BLaER1 (cell line): ENCODE measurements at regions not wholly inside any gene's neighbourhood (a gene's known extent, or its start where the extent isn't known, plus 50 kb on each side); places are given as distances from the start of the nearest gene placed in this dataset.

Source experiments
- H3K27ac ChIP-seq: shearing (Covaris generic); formaldehyde crosslinking; 2 replicates; pipeline ENCODE4 v1.8.1; 2022
- H3K27me3 ChIP-seq: shearing (Covaris generic); formaldehyde crosslinking; 2 replicates; pipeline ENCODE4 v1.8.1; 2022
- H3K36me3 ChIP-seq: shearing (Covaris generic); formaldehyde crosslinking; 2 replicates; pipeline ENCODE4 v1.8.1; 2022
- H3K4me1 ChIP-seq: shearing (Covaris generic); formaldehyde crosslinking; 2 replicates; pipeline ENCODE4 v1.8.1; 2022
- H3K4me2 ChIP-seq: shearing (Covaris generic); formaldehyde crosslinking; 2 replicates; pipeline ENCODE4 v1.8.1; 2022
- H3K4me3 ChIP-seq: shearing (Covaris generic); formaldehyde crosslinking; 2 replicates; pipeline ENCODE4 v1.8.1; 2022
- H3K9ac ChIP-seq: shearing (Covaris generic); formaldehyde crosslinking; 2 replicates; pipeline ENCODE4 v1.8.1; 2022
- H3K9me3 ChIP-seq: shearing (Covaris generic); formaldehyde crosslinking; 2 replicates; pipeline ENCODE4 v1.8.1; 2022
- H4K20me1 ChIP-seq: shearing (Covaris generic); formaldehyde crosslinking; 2 replicates; pipeline ENCODE4 v1.8.1; 2022
- Cebpa-rat ChIP-seq: shearing (Covaris generic); IDR thresholded peaks from 2 replicates; pipeline ENCODE4 v1.8.1; 2022

DNA sequence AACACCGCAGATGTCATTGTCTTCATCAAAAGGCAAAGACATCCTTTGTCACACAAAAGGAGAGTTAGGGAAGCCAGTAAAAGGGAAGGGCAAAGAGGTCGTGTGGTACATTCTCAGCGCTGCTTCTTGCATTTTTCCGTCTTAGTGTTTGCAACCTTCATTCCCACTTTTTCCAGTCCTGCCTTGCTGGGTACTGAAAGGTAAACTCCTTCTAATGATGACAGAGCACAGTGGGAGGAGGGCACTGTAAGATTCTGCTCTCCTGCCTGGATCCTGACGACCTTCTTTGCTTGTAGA is 424.3 kb upstream of the MEX3C start:
- Histone ChIP-seq H4K20me1 (no peaks in the 10 kb centered on the region), H3K27me3 (no peaks in the 10 kb centered on the region), H3K4me1 (no peaks in the 10 kb centered on the region), H3K9ac (no peak overlapping the region), H3K36me3 (no peaks in the 10 kb centered on the region), H3K9me3 (no peaks in the 10 kb centered on the region), H3K27ac (no peak overlapping the region), H3K4me2 (no peak overlapping the region), H3K4me3 (no peak overlapping the region)
- TF ChIP-seq Cebpa-rat = no peak

DNA sequence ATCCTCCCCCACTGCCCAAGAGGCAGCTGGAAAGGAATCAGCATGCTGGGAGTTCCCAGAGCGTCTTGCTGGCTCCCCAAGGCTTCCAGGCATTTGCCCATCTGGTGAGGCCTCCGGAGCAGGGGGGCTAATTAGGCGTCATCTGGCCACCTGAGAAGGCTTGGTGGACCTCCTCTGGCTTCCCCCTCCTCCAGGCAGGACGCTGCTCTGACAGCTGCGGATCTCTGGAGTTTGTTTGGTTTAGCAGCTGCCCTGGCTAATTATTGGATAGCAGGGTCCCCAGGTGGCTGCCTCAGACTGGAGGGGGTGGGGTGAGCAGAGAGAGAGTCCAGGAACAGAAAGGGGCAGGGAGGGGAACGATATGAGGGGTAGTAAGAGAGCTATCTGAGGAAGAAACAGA is 425.2 kb upstream of the MEX3C start:
- Histone ChIP-seq H3K9me3 (no peaks in the 10 kb centered on the region), H3K4me3 (no peak overlapping the region), H3K36me3 (no peaks in the 10 kb centered on the region), H4K20me1 (no peaks in the 10 kb centered on the region), H3K4me1 (no peaks in the 10 kb centered on the region), H3K27me3 (no peaks in the 10 kb centered on the region), H3K9ac (no peak overlapping the region), H3K27ac (no peak overlapping the region), H3K4me2 (no peak overlapping the region)
- TF ChIP-seq Cebpa-rat = no peak

DNA sequence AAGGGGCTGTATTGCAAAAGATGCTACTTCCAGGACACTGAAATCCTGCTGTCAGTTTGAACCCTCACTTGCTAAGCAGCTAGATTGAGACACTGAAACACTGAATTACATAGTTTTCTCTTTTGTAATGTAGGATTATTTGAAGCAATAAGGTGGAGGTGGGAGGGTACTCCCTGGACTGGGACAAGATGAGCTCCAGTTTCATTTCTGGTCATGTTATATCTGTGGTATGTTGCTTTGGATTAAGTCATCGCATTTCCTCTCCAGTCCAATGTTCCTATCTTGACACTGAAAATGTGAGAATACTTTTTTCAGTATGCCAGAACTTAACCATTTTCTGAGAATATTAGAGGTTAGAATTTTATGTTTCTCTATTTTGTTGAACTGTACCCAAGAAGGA is 426.2 kb upstream of the MEX3C start:
- Histone ChIP-seq H3K36me3 (no peaks in the 10 kb centered on the region), H3K4me3 (no peak overlapping the region), H3K4me2 (no peak overlapping the region), H4K20me1 (no peaks in the 10 kb centered on the region), H3K27ac (no peak overlapping the region), H3K9me3 (no peaks in the 10 kb centered on the region), H3K4me1 (no peaks in the 10 kb centered on the region), H3K9ac (no peak overlapping the region), H3K27me3 (no peaks in the 10 kb centered on the region)
- TF ChIP-seq Cebpa-rat = no peak

DNA sequence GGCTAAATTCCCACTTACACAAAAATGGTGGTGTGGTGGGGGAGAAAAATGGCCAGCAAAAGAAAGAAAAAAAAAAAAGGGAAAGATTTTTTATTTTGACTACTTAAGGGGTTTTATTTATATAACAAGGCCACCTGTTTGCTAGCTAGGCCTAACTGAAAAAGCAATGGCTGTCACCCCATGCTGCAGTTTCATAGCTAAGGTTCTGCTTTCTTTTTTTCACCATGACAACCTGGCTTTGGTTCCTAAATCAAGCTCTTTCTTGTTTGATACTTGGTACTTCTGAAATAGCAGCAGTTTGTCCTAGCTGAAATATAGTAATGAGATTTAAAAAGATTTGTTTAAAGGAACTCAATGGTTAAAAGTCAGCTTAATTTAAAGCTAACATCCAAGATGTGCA is 433.2 kb upstream of the MEX3C start:
- Histone ChIP-seq H3K27me3 (no peaks in the 10 kb centered on the region), H3K9ac (no peak overlapping the region), H4K20me1 (no peaks in the 10 kb centered on the region), H3K4me3 (no peak overlapping the region), H3K27ac (no peak overlapping the region), H3K36me3 (no peaks in the 10 kb centered on the region), H3K4me1 (no peaks in the 10 kb centered on the region), H3K4me2 (no peak overlapping the region), H3K9me3 (peaks cover 38% of the 10 kb centered on the region)
- TF ChIP-seq Cebpa-rat = no peak

DNA sequence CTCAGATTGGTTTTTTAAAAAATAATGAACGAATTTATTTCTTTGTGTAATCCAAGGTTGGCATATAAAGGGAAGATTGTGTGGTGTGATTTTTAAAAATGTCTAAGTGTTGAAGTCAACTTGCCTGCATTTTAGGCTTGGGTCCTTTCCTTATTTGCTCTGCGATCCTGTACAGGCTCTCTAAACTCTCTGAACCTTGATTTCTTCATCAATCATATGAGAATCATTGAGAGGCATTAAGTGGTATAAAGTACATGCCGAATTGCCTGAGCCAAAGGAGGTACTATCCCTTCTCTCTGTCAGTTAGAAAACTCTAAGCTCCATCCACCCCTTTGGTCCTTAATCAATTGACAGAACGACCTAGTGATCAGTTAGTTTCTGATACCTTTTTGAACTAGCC is 440.4 kb upstream of the MEX3C start:
- Histone ChIP-seq H3K27me3 (no peaks in the 10 kb centered on the region), H3K9me3 (peaks cover 42% of the 10 kb centered on the region), H3K27ac (no peak overlapping the region), H3K9ac (no peak overlapping the region), H3K4me3 (no peak overlapping the region), H3K4me1 (no peaks in the 10 kb centered on the region), H3K4me2 (no peak overlapping the region), H3K36me3 (no peaks in the 10 kb centered on the region), H4K20me1 (no peaks in the 10 kb centered on the region)
- TF ChIP-seq Cebpa-rat = no peak

DNA sequence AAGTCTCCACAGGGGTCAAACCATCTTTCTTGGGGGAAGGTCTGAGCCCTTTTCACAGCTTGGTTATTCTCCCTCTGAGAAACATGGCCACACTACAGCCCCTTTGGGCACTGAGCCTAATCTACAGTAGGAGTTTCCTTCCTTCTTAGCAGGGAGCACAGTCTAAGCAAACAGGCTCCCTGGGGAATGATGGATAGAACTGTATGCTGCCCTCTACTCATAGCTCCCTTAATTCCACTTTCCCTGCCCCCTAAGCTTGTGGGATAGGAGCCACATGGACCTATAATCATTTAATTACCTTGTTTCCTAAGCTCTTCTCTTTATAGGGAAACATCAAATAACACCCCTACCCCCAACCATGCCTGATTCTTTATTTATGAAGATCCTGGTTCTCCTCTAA is 442.1 kb upstream of the MEX3C start:
- Histone ChIP-seq H3K27ac (no peak overlapping the region), H3K27me3 (no peaks in the 10 kb centered on the region), H3K9ac (no peak overlapping the region), H4K20me1 (no peaks in the 10 kb centered on the region), H3K9me3 (peaks cover 27% of the 10 kb centered on the region), H3K4me3 (no peak overlapping the region), H3K4me1 (no peaks in the 10 kb centered on the region), H3K4me2 (no peak overlapping the region), H3K36me3 (no peaks in the 10 kb centered on the region)
- TF ChIP-seq Cebpa-rat = no peak

DNA sequence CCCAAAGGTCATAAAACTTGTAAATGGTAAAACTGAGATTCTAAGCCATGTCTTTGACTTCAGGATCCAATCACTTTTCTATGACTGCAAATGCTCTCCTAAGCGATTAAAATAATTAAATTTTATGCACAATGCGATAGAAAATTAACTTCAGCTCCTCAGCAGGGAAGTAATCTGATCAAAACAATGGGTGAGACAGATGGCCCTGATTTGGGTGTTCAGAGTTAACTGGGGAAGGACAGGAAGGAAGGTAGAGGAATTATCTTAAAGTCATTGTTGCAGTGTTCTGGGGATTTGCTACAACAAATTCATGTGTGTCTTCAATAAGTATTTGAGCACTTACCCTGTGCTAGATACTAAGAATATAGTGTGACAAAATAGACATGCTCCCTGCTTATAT is 446.0 kb upstream of the MEX3C start:
- Histone ChIP-seq H3K27me3 (no peaks in the 10 kb centered on the region), H4K20me1 (no peaks in the 10 kb centered on the region), H3K9ac (no peak overlapping the region), H3K4me3 (no peak overlapping the region), H3K9me3 (no peaks in the 10 kb centered on the region), H3K36me3 (no peaks in the 10 kb centered on the region), H3K4me2 (no peak overlapping the region), H3K4me1 (no peaks in the 10 kb centered on the region), H3K27ac (no peak overlapping the region)
- no peak for TF ChIP-seq Cebpa-rat

DNA sequence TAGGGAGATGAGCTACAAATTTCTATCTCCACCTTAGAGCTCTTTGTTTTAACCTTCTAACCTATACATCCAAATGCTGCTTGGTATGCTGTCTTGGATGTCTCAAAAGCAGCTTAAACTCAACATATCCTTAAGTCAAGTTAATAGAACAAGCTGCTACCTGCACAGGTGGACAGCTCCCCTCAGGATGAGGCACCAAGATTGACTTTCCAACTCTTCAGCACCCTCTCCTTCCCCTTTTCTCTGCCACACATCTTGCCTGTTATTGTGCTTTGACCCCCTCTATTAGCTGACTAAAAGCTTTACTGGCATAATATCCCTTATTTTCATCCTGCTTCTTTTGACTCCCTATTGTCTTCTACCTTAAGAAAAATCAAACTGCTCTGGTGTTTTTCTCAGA is 448.1 kb upstream of the MEX3C start:
- Histone ChIP-seq H3K4me3 (no peak overlapping the region), H3K27ac (no peak overlapping the region), H3K9me3 (no peaks in the 10 kb centered on the region), H3K36me3 (no peaks in the 10 kb centered on the region), H4K20me1 (no peaks in the 10 kb centered on the region), H3K27me3 (no peaks in the 10 kb centered on the region), H3K4me1 (no peaks in the 10 kb centered on the region), H3K9ac (no peak overlapping the region), H3K4me2 (no peak overlapping the region)
- no peak for TF ChIP-seq Cebpa-rat

DNA sequence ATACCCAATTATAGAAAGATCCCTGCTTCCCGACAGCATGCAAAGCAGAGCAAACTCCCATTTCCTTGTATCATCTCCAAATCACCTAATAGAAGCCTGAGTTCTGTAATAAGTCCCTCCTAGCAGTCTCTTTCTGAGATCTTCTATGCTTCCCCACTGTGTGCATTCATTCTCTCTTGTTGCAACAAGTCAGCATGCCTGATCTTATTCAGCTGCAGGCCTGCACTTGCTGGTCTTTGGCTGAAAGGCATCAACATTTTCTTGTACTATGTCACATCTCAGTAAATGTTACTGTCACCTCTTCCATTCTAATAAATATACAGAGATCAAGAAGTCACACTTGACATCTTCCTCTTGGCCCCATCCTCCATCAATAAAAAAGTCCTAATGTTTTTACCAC is 449.9 kb upstream of the MEX3C start:
- no peak overlapping the region for H3K4me3 ChIP-seq
- H3K9me3 ChIP-seq = no peaks in the 10 kb centered on the region
- no peaks in the 10 kb centered on the region for H3K27me3 ChIP-seq
- no peak overlapping the region for H3K27ac ChIP-seq
- no peaks in the 10 kb centered on the region for H3K36me3 ChIP-seq
- no peaks in the 10 kb centered on the region for H3K4me1 ChIP-seq
- H3K9ac ChIP-seq = no peak overlapping the region
- no peak for TF ChIP-seq Cebpa-rat
- no peak overlapping the region for H3K4me2 ChIP-seq
- no peaks in the 10 kb centered on the region for H4K20me1 ChIP-seq

DNA sequence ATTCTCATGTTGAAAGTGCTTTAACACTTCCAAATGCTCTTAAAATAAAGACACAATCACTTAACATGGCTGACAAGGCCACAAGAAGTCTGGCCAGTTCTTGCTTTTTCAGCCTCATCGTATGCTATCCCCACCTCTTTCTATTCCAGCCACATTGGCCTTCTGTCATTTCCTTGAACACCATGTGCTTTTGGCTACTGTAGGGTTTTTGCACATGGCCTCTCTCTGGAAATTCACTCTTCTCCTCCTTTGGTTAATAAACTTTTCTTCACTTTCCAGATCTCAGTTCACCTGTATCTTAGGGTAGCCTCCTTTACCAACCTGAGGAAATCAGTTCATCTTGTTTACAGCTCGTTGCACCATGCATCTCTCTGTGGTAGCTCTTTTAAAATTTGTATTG is 450.5 kb upstream of the MEX3C start:
- Histone ChIP-seq H4K20me1 (no peaks in the 10 kb centered on the region), H3K4me2 (no peak overlapping the region), H3K36me3 (no peaks in the 10 kb centered on the region), H3K4me1 (no peaks in the 10 kb centered on the region), H3K27ac (no peak overlapping the region), H3K9me3 (no peaks in the 10 kb centered on the region), H3K9ac (no peak overlapping the region), H3K4me3 (no peak overlapping the region), H3K27me3 (no peaks in the 10 kb centered on the region)
- TF ChIP-seq Cebpa-rat = no peak

DNA sequence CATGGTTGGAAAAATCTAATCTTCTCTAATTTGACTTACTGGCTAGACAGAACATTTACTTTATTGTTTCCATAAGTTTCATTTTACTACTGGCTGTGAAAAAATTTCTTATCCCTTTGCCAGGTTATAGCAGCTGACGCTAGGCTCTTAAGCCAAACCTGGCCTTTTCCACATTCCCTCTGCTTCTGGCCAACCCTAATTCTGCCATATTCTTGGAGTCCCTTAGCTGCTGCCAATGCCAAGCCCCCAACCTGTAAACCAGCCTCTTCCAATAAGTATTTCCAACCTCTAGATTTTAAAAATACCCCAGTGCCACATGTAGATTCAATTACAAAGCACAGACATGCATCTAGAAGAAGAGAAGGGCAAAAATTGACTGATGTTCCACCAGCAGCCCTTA is 452.3 kb upstream of the MEX3C start:
- Histone ChIP-seq H3K36me3 (no peaks in the 10 kb centered on the region), H3K27ac (no peak overlapping the region), H3K9me3 (no peaks in the 10 kb centered on the region), H4K20me1 (no peaks in the 10 kb centered on the region), H3K27me3 (no peaks in the 10 kb centered on the region), H3K4me2 (no peak overlapping the region), H3K4me1 (no peaks in the 10 kb centered on the region), H3K9ac (no peak overlapping the region), H3K4me3 (no peak overlapping the region)
- no peak for TF ChIP-seq Cebpa-rat
